HuH-7.5 (cell line): ENCODE measurements at regions not wholly inside any gene's neighbourhood (a gene's known extent, or its start where the extent isn't known, plus 50 kb on each side); places are given as distances from the start of the nearest gene placed in this dataset.
"Not testable (repeated sequence)": the region's sequence is repeated elsewhere in the genome, so short reads cannot be mapped to it uniquely, and the experiment has no call there.

ENCODE experiments used
- DNase-seq: peaks from one replicate; pipeline ENCODE4 v3.0.0; 2011; ENCODE audit warnings: low spot score

DNA sequence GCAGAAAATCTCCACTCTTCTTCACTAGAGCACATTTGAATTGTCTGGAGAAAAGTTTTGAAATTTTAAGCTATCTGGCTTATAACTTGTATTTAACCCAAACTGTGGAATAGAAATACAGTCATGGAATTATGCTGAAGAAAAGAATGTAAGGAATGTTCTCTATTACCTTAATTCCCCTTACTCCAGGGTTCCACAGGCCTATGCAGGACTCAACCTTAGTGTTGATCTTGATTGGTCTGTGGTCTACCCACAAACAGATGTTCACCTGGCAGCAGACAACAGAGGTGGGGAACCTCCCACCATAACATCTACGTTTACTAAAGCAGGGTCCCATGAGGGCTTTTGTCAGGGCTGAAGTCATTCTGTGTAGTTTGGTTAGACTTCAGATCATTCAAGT is 189.3 kb upstream of the GPRIN3 start:
- no peak for DNase-seq

DNA sequence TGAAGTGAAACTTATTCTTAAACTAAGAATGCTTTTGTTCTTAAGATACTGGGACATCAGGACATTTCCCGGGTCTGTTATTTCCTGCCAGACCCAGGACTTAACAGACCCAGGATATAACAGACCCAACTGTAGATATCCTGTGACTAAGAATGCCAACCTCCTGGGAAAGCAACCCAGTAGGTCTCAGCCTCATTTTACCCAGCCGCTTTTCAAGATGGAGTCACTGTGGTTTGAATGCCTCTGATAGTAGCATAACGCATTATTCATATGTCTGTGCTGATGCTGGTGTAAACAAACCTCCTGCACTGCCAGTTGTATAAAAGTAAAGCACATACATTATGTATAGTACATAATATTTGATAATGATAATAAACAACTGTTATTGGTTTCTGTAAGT is 185.8 kb upstream of the GPRIN3 start:
- no peak for DNase-seq

DNA sequence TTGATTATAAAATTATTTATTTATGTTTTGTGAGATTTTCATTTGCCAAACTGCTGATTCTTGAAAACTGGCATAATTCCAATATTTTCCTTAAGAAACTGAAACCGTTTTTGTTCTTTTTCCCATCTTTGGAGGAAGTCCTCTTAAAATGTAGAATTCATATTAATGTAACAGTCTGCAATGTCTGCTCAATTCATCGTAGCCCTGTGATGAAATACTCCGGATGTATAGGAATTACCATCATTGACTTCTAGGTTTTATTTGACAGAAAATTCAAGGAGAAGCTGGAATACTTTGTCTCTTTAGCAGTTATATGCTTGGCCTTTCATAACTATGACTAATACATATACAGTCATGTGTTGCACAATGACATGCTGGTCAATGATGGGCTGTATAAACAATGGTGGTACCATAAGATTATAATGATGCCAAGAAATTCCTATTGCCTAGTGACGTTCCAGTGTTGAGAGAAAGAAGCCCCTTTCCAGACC is 185.0 kb upstream of the GPRIN3 start:
- no peak for DNase-seq

DNA sequence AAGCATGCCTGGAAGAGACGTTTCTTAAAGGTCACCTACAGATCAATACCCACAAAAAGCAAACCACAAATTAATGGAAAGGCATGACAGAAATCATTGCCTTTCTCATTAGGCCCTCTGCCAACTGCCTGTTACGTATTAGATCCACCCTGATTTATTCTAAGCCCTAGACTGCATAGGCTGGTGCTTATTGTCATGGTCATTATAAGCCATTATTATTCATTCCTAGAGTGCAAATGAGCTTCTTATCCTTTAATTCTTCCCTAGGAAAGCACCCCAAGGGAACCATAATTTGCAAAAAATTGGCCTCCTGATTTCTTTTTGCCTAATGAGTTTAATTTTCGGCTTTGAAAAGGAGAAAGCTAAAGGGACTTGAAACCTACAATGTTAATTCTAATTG is 184.2 kb upstream of the GPRIN3 start:
- DNase-seq, result no peak

DNA sequence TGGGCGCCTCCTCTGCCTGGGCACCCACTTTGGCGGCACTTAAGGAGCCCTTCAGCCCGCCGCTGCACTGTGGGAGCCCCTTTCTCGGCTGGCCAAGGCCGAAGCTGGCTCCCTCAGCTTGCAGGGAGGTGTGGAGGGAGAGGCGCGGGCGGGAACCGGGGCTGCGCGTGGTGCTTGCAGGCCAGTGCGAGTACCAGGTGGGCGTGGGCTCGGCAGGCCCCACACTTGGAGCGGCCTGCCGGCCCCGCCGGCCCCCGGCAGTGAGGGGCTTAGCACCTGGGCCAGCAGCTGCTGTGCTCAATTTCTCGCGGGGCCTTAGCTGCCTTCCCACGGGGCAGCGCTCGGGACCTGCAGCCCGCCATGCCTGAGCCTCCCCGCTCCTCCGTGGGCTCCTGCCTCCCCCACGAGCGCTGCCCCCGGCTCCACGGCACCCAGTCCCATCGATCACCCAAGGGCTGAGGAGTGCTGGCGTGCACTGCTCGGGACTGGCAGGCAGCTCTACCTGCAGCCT is 182.4 kb upstream of the GPRIN3 start:
- DNase-seq, result not testable (repeated sequence)

DNA sequence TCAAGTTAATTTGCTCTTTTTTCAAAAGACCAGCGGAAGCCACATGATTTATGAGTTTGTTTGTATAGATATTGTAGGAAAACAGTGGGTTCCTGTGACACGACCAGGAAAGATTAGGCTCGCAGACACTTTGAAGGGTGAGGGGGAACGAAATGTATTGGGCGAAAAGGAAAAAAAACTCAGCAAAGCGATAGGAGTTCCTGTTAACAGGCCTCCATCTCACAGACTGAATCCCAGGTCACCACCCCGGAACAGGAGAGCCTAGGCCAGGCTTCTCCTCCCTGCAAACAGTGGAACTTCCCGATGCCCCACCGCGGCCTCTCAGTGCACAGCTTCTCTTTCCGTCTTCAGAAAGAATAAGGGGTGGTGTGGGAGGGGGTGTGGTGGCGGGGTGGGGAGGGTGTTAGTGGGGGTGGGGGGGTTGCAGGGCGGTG is 181.8 kb upstream of the GPRIN3 start:
- no peak for DNase-seq

DNA sequence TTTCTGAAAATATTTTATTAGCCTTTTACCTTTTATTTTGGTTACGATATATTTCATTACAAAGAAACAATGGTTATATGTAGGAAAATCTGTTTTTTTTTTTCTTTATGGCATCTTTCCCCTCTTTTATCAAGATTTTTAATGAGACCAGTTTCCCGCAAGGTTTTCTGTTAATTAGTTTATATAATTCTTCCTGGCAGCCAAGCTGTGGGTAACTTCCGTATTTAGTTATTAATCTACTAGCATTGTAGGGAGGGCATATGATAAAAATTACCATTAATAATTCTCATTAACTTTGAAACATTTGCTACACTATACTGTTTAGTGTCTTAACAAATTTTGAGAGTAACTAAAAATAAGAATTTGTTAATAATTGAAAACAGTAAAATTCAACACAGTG is 181.1 kb upstream of the GPRIN3 start:
- no peak for DNase-seq

DNA sequence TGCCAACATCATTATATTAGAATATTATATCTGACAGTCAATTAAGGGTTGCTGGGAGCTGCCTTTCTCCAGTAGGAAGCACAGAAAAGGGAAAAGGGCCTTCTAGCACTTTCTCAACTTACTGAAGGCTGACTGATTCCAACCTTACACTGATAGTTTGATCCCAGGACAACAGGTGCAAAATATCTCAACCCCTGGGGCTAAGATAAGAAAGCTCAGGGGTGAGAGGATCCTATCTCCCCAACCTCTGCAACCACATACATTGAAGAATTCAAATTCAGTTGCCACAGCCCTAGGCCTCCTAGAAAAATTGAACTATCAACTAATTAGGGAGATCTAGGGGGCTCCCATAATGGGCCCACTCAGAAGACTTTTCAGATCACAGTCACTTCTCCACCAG is 179.1 kb upstream of the GPRIN3 start:
- DNase-seq, result no peak

DNA sequence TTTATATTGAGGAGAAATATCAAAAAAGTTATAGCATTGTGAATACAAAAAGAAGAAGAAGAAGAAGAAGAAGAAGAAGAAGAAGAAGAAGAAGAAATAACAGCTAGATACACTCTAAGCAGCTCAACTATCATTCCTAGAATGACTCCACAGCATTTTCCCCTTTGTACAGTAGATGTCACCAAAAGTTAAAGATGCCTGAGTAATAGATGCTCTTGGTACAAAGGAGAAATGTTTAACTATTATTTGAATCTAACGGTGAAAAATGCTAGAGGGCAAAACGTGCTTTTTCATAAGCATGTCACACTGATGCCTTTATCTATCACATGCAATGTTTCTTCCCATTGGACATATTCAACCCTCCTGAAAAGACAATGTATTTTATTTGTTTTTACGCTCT is 178.4 kb upstream of the GPRIN3 start:
- DNase-seq, result no peak

DNA sequence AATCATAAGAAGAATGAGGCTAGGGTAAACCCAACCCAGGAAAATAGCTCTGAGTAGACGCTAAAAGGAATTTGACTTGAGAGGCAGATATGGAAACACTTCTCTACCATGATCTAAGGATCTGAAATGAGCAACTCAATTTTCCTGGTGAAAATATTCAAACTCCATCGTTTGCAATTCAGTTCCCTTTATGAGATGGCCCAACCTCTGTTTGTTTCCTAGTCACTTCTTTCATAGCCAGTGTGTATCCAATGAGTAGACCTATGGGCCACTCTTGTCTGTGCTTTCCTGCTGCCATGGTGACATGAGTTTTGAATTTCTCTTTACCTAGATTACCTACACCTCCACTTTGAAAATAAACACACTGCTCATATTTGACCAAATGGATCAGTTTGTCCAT is 176.2 kb upstream of the GPRIN3 start:
- DNase-seq, result no peak

DNA sequence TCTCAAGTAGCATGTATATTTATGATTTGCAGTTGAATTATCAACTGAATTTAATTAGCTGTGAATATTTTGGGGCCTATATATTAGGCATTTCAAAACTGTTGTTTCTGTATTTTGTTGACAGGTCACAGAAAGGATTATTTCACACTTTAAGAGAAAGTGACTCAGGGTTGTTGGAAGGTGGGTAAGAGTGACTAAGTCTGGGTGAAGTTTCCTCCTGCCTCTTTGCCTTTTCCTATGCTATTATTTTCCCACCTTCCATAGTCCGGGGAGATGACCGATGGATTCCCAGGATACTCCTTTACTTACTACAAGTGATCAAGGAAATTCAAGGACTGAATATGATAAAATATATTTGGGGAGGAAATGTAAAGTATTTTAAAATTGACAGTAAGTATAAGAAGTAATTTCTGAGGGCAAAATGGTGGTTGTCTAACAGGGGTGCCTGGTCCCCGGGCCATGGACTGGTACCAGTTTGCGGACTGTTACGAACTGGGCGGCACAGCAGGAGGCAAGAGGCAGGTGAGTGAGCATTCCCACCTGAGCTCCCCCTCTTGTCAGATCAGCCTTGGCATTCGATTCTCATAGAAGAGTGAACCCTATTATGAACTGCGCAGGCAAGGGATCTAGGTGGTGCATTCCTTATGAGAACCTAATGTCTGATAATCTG is 175.5 kb upstream of the GPRIN3 start:
- no peak for DNase-seq

DNA sequence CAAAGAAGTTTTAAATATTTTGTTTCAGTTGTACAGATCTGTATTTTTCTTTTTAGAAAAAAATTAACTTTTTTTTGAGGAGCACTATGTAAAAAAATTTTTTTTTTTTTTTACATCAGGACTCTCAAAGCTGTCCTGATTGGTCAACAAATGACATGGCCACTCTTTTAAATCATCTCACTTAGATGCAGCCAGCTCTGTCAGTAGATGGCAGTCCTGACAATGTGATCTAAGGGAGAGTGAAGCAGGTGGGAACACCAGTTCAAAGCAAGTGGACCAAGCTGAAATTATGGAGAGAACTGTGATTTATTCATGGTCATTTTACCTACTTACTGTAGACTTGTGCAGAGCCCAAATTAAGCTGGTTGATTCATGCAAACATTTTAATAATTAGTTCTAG is 174.7 kb upstream of the GPRIN3 start:
- no peak for DNase-seq

DNA sequence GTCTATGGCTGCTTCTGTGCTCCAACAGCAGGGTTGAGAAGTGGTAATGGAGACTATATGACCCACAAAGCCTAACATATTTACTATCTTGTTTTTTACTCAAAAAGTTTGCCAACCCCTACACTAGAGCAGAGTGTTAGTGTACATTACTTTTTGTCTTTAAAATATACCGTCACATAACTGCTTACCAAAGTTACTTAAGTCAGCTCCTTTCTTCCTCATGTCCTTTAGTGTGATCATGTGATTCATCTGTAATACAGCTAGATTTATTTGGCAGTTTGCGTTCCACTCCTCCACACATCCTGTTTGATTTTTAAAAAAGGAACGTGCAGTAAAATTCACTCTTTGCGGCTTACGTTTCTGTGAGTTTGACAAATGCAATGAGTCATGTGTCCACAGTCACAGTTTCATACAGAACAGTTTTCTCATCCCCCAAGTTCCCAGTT is 162.4 kb upstream of the GPRIN3 start:
- no peak for DNase-seq

DNA sequence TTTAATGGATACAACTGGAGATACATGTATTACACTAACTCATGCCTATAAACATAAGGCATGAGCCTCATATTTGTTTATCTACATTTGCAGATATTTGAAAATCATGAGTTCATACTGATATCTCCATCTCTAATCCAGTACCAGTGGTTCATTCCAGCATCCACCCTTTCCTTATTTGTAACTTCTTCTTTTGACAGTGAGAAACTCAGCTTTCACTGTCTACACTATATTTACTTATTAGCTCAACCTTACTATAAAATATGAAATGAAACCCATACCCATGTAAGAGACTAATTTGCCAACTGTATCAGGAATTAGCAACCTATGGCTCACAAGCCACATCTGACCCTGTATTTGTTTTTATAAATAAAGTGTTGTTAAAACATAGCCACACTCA is 161.9 kb upstream of the GPRIN3 start:
- DNase-seq, result no peak

DNA sequence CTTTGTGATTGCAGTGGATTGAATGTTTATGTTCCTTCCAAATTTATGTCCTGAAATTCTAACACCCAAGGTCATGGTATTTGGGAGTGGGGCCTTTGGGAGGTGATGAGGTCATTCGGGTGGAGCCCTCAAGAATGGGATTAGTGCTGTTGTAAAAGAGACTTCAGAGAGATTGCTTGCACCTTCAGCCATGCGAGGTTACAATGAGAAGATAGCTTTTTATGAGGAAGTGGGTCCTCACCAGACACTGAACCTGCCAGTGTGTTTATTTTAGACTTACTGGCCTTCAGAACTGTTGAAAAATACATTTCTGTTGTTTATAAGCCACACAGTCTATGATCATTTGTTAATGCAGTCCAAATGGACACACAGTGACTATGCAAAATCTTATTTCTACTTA is 161.0 kb upstream of the GPRIN3 start:
- DNase-seq, result no peak

DNA sequence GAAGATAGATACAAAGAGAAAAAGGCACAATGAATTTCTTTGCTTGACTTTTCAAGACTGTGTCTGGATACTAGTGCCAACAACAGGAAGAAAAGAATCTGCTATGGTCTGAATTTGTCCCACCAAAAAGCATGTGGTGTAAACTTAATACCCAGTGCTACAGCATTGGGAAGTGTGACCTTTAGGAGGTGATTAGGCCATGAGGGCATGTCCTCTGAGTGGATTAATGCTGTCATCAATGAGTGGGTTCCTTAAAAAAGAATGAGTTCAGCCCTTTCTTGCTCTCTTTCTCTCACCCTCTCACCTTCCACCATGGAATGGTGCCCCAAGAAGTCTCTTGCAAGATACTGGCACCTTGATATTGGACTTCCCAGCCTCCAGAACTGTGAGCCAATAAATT is 155.7 kb upstream of the GPRIN3 start:
- no peak for DNase-seq

DNA sequence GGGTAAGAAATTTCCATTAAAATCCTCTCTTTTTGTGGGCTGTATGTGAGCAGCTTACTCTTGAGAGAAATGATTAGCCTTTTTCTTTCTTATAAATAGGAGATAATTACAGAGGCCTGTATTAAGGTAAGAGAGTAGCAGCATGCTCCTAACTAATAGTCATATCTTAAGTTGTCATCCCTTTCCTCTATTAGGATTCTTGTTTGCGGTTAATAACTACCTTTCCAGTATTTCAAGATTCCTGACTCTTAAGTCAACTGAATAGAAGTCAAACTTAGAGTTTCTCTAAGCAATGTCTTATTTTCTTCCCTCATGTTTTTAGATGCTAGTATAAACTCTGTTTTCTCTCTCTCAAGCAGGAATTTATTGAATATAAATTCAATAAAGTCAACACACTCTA is 139.9 kb upstream of the GPRIN3 start:
- DNase-seq, result no peak

DNA sequence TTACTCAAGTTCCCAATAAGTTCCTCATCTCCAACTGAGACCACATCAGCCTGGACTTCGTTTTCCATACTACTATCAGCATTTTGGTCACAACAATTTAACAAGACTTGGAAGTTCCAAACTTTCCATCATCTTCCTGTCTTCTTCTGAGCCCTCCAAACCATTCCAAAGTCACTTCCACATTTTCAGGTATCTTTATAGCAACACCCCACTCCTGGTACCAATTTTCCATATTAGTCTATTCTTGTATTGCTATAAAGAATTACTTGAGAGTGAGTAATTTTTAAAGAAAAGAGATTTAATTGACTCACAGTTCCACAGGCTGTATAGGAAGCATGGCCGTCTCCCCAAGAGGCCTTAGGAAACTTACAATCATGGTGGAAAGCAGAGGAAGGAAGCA is 138.6 kb upstream of the GPRIN3 start:
- no peak for DNase-seq

DNA sequence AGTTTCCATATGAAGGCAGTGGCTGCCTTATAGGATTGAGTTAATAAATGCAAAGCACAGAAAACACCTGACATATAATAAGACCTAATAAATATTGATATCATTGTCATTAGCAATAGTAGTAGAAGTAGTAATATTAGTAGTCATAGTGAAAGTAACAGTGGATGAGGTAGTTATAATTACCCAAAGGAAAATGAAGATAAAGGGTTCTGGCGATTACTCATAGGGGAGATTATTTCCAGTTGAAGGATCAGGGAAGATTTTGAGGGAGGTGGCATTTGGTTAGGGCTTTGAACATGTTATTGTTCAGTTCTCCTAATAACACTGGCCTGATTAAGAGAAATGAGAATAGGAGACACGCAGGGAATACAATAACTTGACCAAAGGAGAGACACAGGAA is 131.9 kb upstream of the GPRIN3 start:
- no peak for DNase-seq

DNA sequence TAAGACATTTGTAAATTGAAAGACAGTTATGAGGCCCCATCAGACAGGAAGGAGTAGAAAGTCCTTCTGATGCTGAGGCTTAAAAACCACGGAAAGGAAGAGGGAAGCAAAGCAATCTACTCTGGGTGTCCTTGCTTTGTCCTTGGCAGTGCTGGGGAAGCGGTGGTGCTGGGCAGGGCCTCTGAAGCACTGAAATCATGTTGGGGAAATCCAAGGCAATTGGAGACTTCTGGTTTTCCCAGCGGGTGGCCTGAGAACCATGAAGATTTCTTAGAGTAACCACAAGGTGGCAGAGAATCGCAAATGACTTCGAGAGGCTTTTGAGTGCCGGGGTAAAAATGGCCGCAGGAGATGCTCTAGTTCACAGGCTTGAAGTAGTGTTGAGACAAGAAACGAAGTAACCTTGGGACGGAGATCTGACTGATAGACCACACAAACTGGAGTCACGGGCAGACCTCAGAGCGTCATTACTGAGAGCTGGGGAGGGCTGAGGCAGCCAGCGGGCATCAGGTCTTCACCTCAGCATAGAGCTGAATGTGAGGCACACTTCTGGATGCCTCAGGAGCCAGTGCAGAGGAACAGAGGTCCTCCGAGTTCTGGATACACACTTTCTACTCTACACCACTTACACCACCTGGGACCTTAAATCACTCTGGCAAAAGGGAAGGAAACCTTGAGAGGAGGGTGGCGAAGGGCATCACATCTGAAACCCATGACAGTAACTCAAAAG is 130.7 kb upstream of the GPRIN3 start:
- peak; percentile 7 for DNase-seq

DNA sequence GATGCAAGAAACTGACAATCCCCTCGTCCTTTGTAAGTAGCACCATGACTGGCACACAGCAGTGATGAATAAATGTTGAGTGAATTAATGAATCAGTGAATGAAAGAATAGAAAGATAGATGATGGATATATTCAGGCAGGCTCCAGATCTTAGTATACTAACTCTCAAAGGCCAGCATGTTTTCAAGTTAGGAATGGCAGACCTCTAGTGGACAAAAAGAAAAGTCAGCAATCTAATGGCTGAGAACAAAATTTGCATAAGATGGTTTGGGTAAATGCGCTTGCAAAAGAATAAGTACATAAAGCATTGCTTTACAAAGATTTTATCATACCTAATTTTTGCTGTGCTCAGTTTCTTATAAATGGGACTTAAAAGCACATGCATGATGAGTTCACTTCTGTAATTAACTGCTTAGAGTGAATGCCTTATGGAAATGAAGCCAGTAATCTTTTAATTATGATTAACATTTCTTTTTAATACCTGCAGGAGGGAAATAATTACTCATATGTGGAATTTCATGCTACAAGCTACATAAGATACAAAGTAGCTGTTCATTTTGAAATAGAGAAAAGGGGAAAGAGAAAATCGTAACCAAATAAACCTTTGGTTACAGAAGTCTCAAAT is 126.9 kb upstream of the GPRIN3 start:
- peak; percentile 6 for DNase-seq

DNA sequence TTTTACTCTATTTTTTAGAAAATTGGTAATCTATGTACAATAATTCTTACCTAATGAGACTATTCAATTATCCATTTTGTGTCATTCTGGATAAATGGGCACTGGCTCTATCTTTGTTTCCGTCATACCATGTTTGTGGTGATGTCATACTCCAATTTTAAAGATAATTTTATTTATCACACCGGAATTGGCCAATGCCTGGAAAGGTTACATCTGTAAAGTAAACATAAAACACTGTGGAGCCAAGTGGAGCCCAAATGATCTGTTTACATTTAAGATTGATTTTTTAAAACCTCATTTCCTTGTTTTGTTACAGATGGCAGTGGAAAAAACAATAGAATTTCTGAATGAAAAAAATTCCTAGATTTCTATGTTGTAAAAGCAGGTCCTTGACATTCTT is 120.2 kb upstream of the GPRIN3 start:
- DNase-seq, result peak; percentile 1

DNA sequence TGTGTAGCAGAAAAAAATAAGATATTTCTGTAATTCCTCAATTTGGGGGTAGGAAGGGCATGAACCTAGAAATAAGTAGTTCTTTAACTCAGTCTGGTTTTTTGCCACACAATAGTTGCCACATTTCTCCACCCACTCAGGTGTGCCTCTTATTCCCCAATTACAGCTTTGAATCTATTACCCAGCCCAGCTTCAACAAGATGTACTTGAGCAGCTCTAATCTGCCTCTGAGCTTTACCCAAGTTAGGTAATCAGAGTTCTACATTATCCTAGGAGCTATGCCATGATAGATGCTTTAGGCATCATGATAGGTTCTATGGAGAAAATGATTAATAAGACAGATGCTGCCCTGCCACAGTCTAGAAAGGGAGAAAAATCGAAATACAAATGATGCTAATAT is 117.4 kb upstream of the GPRIN3 start:
- DNase-seq, result no peak
